Amygdala (tissue), 56 donors: ENCODE measurements at regions not wholly inside any gene's neighbourhood (a gene's known extent, or its start where the extent isn't known, plus 50 kb on each side); places are given as distances from the start of the nearest gene placed in this dataset.
"Not testable (repeated sequence)": the region's sequence is repeated elsewhere in the genome, so short reads cannot be mapped to it uniquely, and the experiment has no call there.

Experiments
- DNase-seq, 56 donors: peaks; one replicate each; lab custom pipeline; 2025; lab: John Stamatoyannopoulos, UW

- peak in 11 of 56 donors; percentile 4 to 56 (median 10) for DNase-seq
Observed at GRCh38 chr9:115393976-115394775, 276.2 kb upstream of the TNC start.

DNA sequence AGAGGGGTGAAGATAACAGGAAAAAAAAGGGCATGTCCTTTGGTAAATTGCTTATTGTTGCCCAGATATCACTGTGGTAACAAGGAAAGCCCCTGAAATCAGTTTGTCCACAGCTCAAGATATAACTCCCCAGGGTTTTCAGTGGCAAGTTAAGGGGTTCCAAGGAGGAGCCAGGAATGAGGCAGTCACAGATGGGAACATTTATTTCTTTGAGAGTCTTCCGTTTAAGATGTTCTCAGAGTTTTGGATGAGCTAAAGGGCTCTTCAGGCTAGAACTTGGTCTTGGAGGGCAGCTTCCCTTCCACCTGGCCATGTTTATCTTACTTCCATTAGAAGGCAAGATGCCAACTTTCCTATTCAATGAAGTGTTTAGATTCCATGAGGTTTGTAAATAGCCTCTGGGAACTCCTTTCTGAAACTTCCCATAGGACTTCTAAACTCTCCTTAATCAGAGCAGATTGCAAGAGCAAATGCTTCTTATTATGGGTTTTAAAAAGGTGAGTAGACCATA, 277.6 kb upstream of the TNC start:
- no peak for DNase-seq

DNA sequence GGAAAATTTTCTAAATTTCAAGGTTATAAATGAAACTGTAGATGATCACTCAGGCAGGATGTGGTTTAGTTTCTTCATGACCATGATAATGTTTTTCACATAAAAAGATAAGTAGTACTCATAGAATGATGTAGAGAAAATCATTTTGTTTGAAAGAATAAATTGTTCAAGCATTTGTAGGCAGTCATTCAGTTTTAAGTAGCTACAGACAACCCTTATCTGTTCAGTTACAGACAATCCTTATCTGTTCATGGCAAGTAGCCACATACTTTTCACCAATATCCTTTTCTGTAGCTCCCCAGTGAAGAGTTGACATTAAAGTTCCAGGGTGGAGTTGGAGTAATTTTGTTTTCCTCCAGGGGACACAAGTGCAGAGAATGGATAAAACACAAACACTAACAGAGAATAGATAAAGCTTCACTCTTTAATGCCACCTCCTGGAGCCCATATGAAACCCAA, 278.1 kb upstream of the TNC start:
- DNase-seq = no peak

DNA sequence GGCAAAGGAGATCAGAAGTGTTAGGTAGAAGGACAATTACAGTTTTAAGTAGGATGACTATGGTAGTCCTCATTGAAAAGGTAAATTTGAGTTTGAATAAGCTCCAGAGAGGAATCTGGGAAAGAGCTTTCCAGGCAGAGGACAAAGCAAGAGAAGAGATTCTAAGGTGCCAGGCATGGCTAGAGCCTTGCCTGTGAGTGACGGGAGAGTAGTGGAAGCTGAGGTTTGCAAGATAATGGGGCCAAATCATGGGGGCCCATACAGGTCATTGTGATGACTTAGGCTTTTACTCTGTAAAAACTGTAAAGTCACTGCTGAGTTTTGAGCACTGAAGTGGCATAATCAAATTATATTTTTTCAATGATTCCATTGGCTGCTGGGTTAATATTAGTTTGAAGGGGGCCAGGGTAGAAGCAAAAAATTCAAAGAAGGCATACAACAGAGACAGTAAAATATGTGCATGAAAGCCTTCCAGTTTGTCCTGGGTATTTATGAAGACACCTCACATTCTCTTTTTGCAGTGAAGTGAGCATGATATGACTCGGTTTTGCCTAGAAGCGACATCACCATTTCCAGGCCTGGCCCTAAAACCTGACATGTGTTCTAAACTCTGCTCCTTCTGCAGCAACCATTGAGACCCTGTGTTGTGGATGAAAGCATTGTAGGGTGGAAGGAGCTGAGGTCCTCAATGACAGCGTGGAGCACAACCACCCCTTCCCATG, 279.8 kb upstream of the TNC start:
- DNase-seq = no peak

DNA sequence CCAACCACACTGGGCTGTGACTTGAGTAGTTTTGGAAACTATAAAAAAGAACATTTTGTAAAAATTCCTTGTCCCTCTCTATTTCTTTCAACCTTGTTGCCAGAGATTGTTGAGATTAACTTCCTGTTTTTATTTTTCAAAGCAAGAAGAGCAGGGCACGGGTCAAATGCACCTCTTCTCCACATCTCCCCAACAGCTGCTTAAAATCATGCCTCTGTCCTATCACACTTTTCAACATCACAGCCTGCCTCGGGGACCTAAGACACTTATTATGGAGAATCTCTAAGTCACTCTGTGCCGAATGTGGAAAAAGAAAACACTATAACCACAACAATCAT, 280.3 kb upstream of the TNC start:
- DNase-seq = no peak

DNA sequence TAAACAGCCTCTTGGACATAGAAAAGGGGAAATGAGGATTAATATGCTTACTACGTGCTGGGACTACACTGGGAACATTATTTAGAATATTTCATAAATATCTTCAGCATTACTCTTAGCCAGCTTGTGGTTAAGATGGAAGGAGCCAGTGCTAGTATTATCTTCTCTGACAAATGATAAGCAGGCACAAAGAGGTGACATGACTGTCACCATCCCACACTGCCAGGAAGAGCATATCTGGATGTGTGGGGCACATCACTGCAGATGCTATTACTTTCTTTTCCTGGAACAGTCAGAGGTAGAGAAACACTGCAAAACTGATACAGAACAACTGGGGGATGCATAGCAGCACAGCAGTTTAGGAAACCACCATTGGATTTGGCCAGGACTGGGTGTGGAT, 281.0 kb upstream of the TNC start:
- no peak for DNase-seq

GRCh38 chr9:115400796-115401195, 282.8 kb upstream of the TNC start:
- DNase-seq = no peak

GRCh38 chr9:115401756-115402327, 283.9 kb upstream of the TNC start:
- DNase-seq = no peak

GRCh38 chr9:115403753-115404152, 285.8 kb upstream of the TNC start:
- DNase-seq = no peak

GRCh38 chr9:115404311-115404710, 286.4 kb upstream of the TNC start:
- DNase-seq = no peak

DNA sequence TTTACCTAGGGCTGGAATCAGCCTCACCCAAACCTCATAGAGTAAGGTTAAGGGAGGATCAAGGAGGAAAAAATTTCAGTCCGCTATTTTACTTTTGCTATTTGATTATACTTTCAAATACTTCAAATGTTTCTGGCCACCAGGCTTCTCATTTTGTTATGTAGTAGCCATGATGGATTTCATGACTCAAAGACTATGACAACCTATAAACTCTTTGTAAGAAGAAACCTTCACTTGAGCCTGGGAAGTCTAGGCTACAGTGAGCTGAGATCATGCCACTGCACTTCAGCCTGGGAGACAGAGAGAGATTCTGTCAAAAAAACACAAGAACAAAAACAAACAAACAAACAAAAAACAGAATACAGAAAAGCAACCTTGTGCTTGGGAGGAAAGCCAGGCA, 293.6 kb upstream of the TNC start:
- DNase-seq = no peak

GRCh38 chr9:115411993-115412452, 294.1 kb upstream of the TNC start:
- DNase-seq = peak in 5 of 56 donors; percentile 2 to 16 (median 11)

DNA sequence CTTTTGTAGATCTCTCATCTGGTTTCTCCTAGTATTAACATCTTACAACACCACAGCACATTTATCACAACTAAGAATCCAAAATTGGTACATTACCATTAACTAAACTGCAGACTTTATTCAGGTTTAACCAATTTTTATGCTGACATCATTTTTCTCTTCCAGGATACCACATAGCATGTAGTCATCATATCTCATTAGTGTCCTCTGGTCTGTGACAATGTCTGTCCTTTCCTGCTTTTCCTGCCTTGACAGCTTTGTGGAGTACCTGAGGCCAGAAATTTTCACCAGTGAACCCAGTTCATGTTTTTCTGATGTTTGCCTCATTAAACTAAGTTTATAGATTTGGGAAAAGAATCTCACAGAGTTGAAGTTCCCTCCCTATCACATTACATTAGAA, 294.7 kb upstream of the TNC start:
- no peak for DNase-seq

DNA sequence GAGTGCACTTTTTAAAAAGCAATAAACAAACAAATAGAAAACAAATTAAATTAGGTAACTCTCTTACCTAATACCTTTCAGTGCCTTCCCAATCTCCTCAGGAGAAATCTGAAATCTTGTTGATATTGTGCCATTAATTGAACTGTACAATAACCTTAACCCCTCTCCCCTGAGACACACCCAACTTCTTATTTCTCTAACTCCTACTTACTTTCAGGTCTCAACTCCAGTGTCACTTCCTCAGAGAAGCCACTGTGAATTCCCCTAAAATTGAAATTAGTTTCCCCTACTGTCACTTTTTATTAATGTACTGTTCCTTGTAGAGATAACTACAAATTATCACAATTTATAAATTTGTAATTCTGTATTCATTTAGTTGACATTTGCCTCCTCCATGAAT, 295.3 kb upstream of the TNC start:
- DNase-seq = no peak

GRCh38 chr9:115413766-115414382, 295.9 kb upstream of the TNC start:
- no peak for DNase-seq

- no peak for DNase-seq
Observed at GRCh38 chr9:115414561-115414960, 296.6 kb upstream of the TNC start.

DNA sequence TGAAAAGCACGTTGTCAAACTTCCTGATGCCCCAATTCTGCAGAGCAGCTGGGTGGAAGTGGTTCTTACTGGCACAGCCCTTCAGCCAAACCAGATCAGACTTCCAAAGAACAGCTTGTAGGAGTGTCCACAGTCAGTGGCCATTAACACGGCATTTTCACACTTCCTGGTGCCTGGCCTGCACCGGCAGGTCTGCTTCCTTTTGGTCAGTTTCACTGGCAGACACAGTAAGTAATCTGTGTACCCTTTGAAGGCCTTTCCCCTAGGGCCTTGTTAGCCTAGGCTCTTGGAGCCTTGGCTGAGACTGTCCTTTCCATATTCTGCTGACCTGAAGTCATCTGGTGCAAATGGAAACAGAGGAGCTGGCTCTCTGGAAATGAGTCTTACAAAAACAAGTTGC, 297.5 kb upstream of the TNC start:
- DNase-seq = no peak

- no peak for DNase-seq
Observed at GRCh38 chr9:115416299-115416698, 298.3 kb upstream of the TNC start.

GRCh38 chr9:115418181-115418580, 300.2 kb upstream of the TNC start:
- not testable (repeated sequence) for DNase-seq

DNA sequence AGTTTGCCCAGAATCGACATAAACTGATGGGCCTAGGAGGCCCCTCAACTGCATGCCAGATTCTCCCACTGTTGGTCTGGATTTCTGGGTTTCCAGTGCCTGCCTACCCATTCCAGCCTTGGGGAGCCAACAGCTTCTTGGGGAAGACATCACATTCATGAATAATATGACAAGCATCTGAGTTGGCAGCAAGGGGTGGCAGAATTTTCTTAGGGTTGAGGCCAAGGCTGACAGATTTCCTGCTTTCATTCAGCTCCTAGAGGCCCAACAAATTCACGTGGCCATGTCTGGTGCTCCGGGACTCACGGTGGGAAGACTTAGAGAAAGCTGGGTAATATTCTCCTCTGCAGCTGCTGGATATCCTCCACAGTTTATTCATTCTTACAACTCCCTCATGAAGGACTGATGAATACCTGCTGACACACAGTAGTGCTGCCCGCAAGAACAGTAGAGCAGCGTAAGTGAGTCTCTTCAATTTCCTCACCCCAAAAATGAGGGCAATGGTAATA, 305.0 kb upstream of the TNC start:
- no peak for DNase-seq

DNA sequence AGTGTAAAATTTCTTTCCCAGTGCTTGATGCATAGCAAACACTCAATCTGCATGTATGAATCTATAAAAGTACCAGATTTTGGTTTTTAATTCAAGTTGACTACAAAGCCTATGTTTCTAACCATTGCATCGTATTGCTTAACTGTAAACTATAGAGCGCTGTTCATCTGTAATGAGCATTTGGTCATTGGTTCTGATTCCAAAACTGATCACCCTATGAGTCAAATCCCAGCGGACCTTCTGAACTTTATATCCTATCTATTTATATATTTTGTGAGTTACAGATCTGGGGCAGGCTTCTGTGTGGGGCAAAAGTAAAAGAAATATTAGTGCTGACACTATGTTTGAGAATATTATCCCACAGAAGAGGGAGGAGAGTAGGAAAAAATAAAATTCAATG, 305.7 kb upstream of the TNC start:
- no peak for DNase-seq
